HG02610 (cell line): ENCODE measurements at regions not wholly inside any gene's neighbourhood (a gene's known extent, or its start where the extent isn't known, plus 50 kb on each side); places are given as distances from the start of the nearest gene placed in this dataset.
"Not testable (repeated sequence)": the region's sequence is repeated elsewhere in the genome, so short reads cannot be mapped to it uniquely, and the experiment has no call there.

Experiments
- ATAC-seq: cut with Tn5 transposase; IDR thresholded peaks from one replicate; pipeline ENCODE4 v1.9.1; 2021; ENCODE audit warnings: mild to moderate bottlenecking, moderate library complexity; ENCODE audit not compliant: unreplicated experiment

GRCh38 chr5:126677121-126677520 lies 76.4 kb downstream of the PHAX start:
- no peak for ATAC-seq

GRCh38 chr5:126680191-126680817 lies 79.6 kb downstream of the PHAX start:
- ATAC-seq, result peak; percentile 82

GRCh38 chr5:126681314-126681713 lies 80.6 kb downstream of the PHAX start:
- ATAC-seq, result not testable (repeated sequence)

- no peak for ATAC-seq
Observed at GRCh38 chr5:126681970-126682369, 81.2 kb downstream of the PHAX start.

- no peak for ATAC-seq
Observed at GRCh38 chr5:126682856-126683255, 82.1 kb downstream of the PHAX start.

- no peak for ATAC-seq
Observed at GRCh38 chr5:126683912-126684311, 83.2 kb downstream of the PHAX start.

- peak; percentile 37 for ATAC-seq
Observed at GRCh38 chr5:126684656-126685442, 84.1 kb downstream of the PHAX start.

- ATAC-seq, result peak; percentile 86
Observed at GRCh38 chr5:126686451-126687126, 85.8 kb downstream of the PHAX start.

- no peak for ATAC-seq
Observed at GRCh38 chr5:126692971-126693370, 84.0 kb upstream of the LMNB1 start.

GRCh38 chr5:126693806-126694205 lies 83.1 kb upstream of the LMNB1 start:
- ATAC-seq, result no peak

- no peak for ATAC-seq
Observed at GRCh38 chr5:126694403-126694802, 82.5 kb upstream of the LMNB1 start.

- ATAC-seq, result no peak
Observed at GRCh38 chr5:126695091-126695490, 81.8 kb upstream of the LMNB1 start.

GRCh38 chr5:126707080-126707479 lies 69.9 kb upstream of the LMNB1 start:
- no peak for ATAC-seq

GRCh38 chr5:126715765-126716164 lies 61.2 kb upstream of the LMNB1 start:
- no peak for ATAC-seq

- no peak for ATAC-seq
Observed at GRCh38 chr5:126716861-126717260, 60.1 kb upstream of the LMNB1 start.

GRCh38 chr5:126718236-126718868 lies 58.6 kb upstream of the LMNB1 start:
- no peak for ATAC-seq

- ATAC-seq, result no peak
Observed at GRCh38 chr5:126720369-126720768, 56.6 kb upstream of the LMNB1 start.

- ATAC-seq, result no peak
Observed at GRCh38 chr5:126723643-126724042, 53.3 kb upstream of the LMNB1 start.
